Choroid plexus epithelial cell (primary cell): ENCODE measurements at regions not wholly inside any gene's neighbourhood (a gene's known extent, or its start where the extent isn't known, plus 50 kb on each side); places are given as distances from the start of the nearest gene placed in this dataset.

Source experiments
- DNase-seq: peaks from one replicate; pipeline ENCODE4 v3.0.0-alpha.2; 2010; ENCODE audit warnings: low read depth
- H3K4me3 ChIP-seq: 2 replicates; pipeline ENCODE4 v1.5.1; 2011; ENCODE audit warnings: low read depth, mild to moderate bottlenecking, control low read depth, low read length, moderate library complexity
- CTCF ChIP-seq: conservative IDR thresholded peaks from 2 replicates; pipeline ENCODE4 v1.5.1; 2011; ENCODE audit warnings: low read depth, mild to moderate bottlenecking, control low read depth, inconsistent platforms, low read length, moderate library complexity

- TF ChIP-seq CTCF: no peak
- no peak overlapping the region for H3K4me3 ChIP-seq
- DNase-seq: no peak
Observed at GRCh38 chr12:32949815-32950214, 53.2 kb upstream of the PKP2 start.

- no peak for TF ChIP-seq CTCF
- H3K4me3 ChIP-seq: no peak overlapping the region
- peak; percentile 62 for DNase-seq
Observed at GRCh38 chr12:32947206-32948067, 50.9 kb upstream of the PKP2 start.

GRCh38 chr12:32946504-32947131, 50.0 kb upstream of the PKP2 start:
- TF ChIP-seq CTCF: no peak
- no peak overlapping the region for H3K4me3 ChIP-seq
- no peak for DNase-seq
